PC-3 (cell line): ENCODE measurements at regions not wholly inside any gene's neighbourhood (a gene's known extent, or its start where the extent isn't known, plus 50 kb on each side); places are given as distances from the start of the nearest gene placed in this dataset.

ENCODE experiments used
- ATAC-seq: fragments of 200-7000 bp; cut with Tn5 transposase; 2 replicates; pipeline ENCODE4 v1.9.1; 2020; ENCODE audit warnings: mild to moderate bottlenecking, moderate library complexity
- BruUV-seq: library from RNA; stranded (reverse); fragments of 400-500 nt; replicated peaks from 2 replicates; lab custom pipeline; 2021; lab: Mats Ljungman, UMichigan
- CTCF ChIA-PET: fragments of 300-600 bp; sonication (Branson Sonifier 250); formaldehyde crosslinking; loops from one replicate; lab custom pipeline; 2022; ENCODE audit warnings: antibody characterized with exemption; lab: Charles Lee
- POLR2A ChIA-PET: fragments of 300-600 bp; sonication (Branson Sonifier 250); formaldehyde crosslinking; loops from one replicate; lab custom pipeline; 2022; ENCODE audit warnings: antibody characterized with exemption; ENCODE audit not compliant: unreplicated experiment; lab: Charles Lee
- DNase-seq: peaks from one replicate; pipeline ENCODE4 v3.0.0-alpha.2; 2015
- H2AFZ ChIP-seq: fragments of 300-600 bp; sonication (generic); 2 replicates; pipeline ENCODE4 v1.6.0; 2016; ENCODE audit warnings: antibody characterized with exemption, low read length
- H3F3A ChIP-seq: fragments of 300-600 bp; sonication (generic); one replicate; pipeline ENCODE4 v1.6.0; 2017; ENCODE audit warnings: antibody characterized with exemption, low read length, control low read depth, mild to moderate bottlenecking; ENCODE audit not compliant: unreplicated experiment
- H3K27ac ChIP-seq: fragments of 300-600 bp; sonication (generic); 2 replicates; pipeline ENCODE4 v1.5.1; 2016; ENCODE audit warnings: mild to moderate bottlenecking, low read length
- H3K27me3 ChIP-seq: fragments of 300-600 bp; sonication (generic); 2 replicates; pipeline ENCODE4 v1.6.1; 2016; ENCODE audit warnings: low read length, mixed read lengths
- H3K36me3 ChIP-seq: fragments of 300-600 bp; sonication (generic); 2 replicates; pipeline ENCODE4 v1.6.1; 2016; ENCODE audit warnings: low read depth, mixed run types, low read length, mixed read lengths
- H3K4me1 ChIP-seq: fragments of 300-600 bp; sonication (generic); 2 replicates; pipeline ENCODE4 v1.5.1; 2016; ENCODE audit warnings: low read length; ENCODE audit not compliant: insufficient read depth
- H3K4me2 ChIP-seq: fragments of 300-600 bp; sonication (generic); 2 replicates; pipeline ENCODE4 v1.6.0; 2016; ENCODE audit warnings: low read length
- H3K4me3 ChIP-seq: fragments of 300-600 bp; sonication (generic); 2 replicates; pipeline ENCODE4 v1.5.1; 2016; ENCODE audit warnings: mild to moderate bottlenecking, low read length, mixed read lengths
- H3K79me2 ChIP-seq: fragments of 300-600 bp; sonication (generic); 2 replicates; pipeline ENCODE4 v1.6.1; 2017; ENCODE audit warnings: low read length, mixed read lengths
- H3K9ac ChIP-seq: fragments of 300-600 bp; sonication (generic); 2 replicates; pipeline ENCODE4 v1.6.0; 2016; ENCODE audit warnings: mild to moderate bottlenecking, low read length
- H3K9me2 ChIP-seq: fragments of 300-600 bp; sonication (generic); replicated peaks from 2 replicates; pipeline ENCODE4 v1.6.1; 2016; ENCODE audit warnings: mixed run types, low read length, mixed read lengths
- H3K9me3 ChIP-seq: fragments of 300-600 bp; sonication (generic); 2 replicates; pipeline ENCODE4 v1.6.1; 2016; ENCODE audit warnings: low read length, mixed read lengths
- H4K20me1 ChIP-seq: fragments of 300-600 bp; sonication (generic); 2 replicates; pipeline ENCODE4 v1.6.1; 2016; ENCODE audit warnings: low read length, mixed read lengths
- EZH2 ChIP-seq: fragments of 300-600 bp; sonication (generic); IDR thresholded peaks from one replicate; pipeline ENCODE4 v1.6.1; 2017; ENCODE audit warnings: antibody characterized with exemption, mild to moderate bottlenecking, low read length; ENCODE audit not compliant: unreplicated experiment
- EZH2phosphoT487 ChIP-seq: fragments of 300-600 bp; sonication (generic); IDR thresholded peaks from 2 replicates; pipeline ENCODE4 v1.6.1; 2018; ENCODE audit warnings: mild to moderate bottlenecking, antibody characterized with exemption, low read length, borderline replicate concordance
- intact Hi-C: fragments of 100-400 bp; cut with micrococcal nuclease; formaldehyde crosslinking; loops from 2 replicates; pipeline ENCODE4 v1.9.0; 2023
- TF ChIP-seq, protein P1 (sequence below): fragments of 300-600 bp; sonication (generic); conservative IDR thresholded peaks from 2 replicates; pipeline ENCODE4 v1.5.1; 2017; ENCODE audit warnings: antibody characterized with exemption, low read depth, mild to moderate bottlenecking, low read length

GRCh38 chr2:239456940-239457339, 56.1 kb upstream of the HDAC4 start:
- Histone ChIP-seq H3K4me3 (no peak overlapping the region), H3K27ac (no peak overlapping the region), H3K79me2 (no peaks in the 10 kb centered on the region), H3K27me3 (peaks cover 68% of the 10 kb centered on the region), H3K9me2 (no peaks in the 10 kb centered on the region), H4K20me1 (no peaks in the 10 kb centered on the region), H2AFZ (no peak overlapping the region), H3K4me2 (no peak overlapping the region), H3K4me1 (no peaks in the 10 kb centered on the region), H3F3A (no peaks in the 10 kb centered on the region), H3K36me3 (no peaks in the 10 kb centered on the region), H3K9me3 (no peaks in the 10 kb centered on the region), H3K9ac (no peak overlapping the region)
- TF ChIP-seq EZH2 (no peak), EZH2phosphoT487 (no peak)
- TF ChIP-seq, protein P1, sequence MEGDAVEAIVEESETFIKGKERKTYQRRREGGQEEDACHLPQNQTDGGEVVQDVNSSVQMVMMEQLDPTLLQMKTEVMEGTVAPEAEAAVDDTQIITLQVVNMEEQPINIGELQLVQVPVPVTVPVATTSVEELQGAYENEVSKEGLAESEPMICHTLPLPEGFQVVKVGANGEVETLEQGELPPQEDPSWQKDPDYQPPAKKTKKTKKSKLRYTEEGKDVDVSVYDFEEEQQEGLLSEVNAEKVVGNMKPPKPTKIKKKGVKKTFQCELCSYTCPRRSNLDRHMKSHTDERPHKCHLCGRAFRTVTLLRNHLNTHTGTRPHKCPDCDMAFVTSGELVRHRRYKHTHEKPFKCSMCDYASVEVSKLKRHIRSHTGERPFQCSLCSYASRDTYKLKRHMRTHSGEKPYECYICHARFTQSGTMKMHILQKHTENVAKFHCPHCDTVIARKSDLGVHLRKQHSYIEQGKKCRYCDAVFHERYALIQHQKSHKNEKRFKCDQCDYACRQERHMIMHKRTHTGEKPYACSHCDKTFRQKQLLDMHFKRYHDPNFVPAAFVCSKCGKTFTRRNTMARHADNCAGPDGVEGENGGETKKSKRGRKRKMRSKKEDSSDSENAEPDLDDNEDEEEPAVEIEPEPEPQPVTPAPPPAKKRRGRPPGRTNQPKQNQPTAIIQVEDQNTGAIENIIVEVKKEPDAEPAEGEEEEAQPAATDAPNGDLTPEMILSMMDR, result no peak
- no TSS peak for BruUV-seq
- ChIA-PET POLR2A (no interaction called here), CTCF (no interaction called here)
- ATAC-seq (no peak), DNase-seq (no peak)
- intact Hi-C loops, result no loop called here

- POLR2A ChIA-PET, result no interaction called here
- intact Hi-C loops, result no loop called here
- DNase-seq (no peak), ATAC-seq (no peak)
- H3K4me1 ChIP-seq, result no peaks in the 10 kb centered on the region
- no peak overlapping the region for H3K4me3 ChIP-seq
- no peak overlapping the region for H3K27ac ChIP-seq
- H3K4me2 ChIP-seq, result no peak overlapping the region
- TF ChIP-seq EZH2, result no peak
- no peaks in the 10 kb centered on the region for H4K20me1 ChIP-seq
- H3K9me2 ChIP-seq, result no peaks in the 10 kb centered on the region
- CTCF ChIA-PET, result no interaction called here
- no TSS peak for BruUV-seq
- no peaks in the 10 kb centered on the region for H3F3A ChIP-seq
- H2AFZ ChIP-seq, result no peak overlapping the region
- no peaks in the 10 kb centered on the region for H3K36me3 ChIP-seq
- no peaks in the 10 kb centered on the region for H3K9me3 ChIP-seq
- peaks cover 81% of the 10 kb centered on the region for H3K27me3 ChIP-seq
- H3K79me2 ChIP-seq, result no peaks in the 10 kb centered on the region
- H3K9ac ChIP-seq, result no peak overlapping the region
Observed at GRCh38 chr2:239455436-239456203, 54.8 kb upstream of the HDAC4 start.

DNA sequence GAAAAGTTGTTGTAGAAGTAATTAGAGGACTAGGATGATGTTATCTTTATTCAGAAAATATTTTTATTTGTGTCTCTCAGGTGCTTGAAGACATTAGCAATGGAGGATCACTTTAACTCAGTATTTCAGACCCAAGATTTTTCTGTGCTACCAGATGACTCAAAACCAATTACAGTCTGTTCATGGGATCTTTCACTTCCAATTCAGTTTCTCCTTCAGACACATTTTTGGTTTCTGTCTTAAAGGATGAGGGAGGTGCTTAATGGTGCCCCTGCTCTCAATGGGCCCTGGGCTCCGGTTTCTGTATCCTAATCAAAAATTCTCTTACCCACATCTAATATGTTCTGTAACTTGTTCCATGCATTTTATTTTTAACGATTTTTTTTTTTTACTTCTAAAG, 53.7 kb upstream of the HDAC4 start:
- Histone ChIP-seq H3F3A (no peaks in the 10 kb centered on the region), H3K4me1 (no peaks in the 10 kb centered on the region), H3K27me3 (peaks cover 82% of the 10 kb centered on the region), H3K79me2 (no peaks in the 10 kb centered on the region), H4K20me1 (no peaks in the 10 kb centered on the region), H3K9me3 (no peaks in the 10 kb centered on the region), H3K9ac (no peak overlapping the region), H3K9me2 (no peaks in the 10 kb centered on the region), H3K27ac (no peak overlapping the region), H3K4me3 (no peak overlapping the region), H3K36me3 (no peaks in the 10 kb centered on the region), H3K4me2 (no peak overlapping the region), H2AFZ (no peak overlapping the region)
- ChIA-PET CTCF (no interaction called here), POLR2A (no interaction called here)
- BruUV-seq, result no TSS peak
- intact Hi-C loops, result no loop called here
- TF ChIP-seq EZH2phosphoT487, result no peak
- DNase-seq, result no peak
- no peak for ATAC-seq
